HG03060 (cell line): ENCODE measurements at regions not wholly inside any gene's neighbourhood (a gene's known extent, or its start where the extent isn't known, plus 50 kb on each side); places are given as distances from the start of the nearest gene placed in this dataset.

Experiments used
- ATAC-seq: cut with Tn5 transposase; IDR thresholded peaks from one replicate; pipeline ENCODE4 v1.9.1; 2021; ENCODE audit warnings: low read depth, moderate number of reproducible peaks; ENCODE audit not compliant: unreplicated experiment

DNA sequence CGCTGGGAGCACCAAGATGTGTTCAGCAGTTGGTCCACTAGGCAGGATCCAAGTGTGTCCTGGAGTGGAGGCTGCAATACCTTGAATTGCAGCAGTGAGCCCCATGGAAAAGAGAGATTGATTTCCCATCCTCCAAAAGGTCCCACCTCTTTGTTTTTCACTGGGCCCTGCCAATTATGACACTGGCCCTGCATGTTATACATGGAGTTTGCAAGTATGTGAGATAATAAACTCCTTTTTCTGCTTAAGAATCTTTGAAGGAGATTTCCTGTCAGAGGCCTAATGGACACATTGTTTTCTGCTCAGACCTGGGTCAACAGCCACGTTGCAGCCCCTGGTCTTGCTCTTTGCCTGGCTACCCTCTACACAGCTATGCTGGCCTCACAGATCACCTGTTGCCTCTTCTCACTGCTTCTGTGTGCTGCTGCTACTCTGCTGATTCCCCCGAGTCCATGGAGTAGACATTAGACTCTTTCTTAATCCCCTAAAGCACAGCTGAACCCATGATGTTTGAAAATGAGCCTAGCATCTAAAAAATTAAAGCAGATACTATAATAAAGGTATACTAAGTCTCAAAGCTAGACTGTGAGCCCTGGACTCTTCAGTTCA is 341.9 kb upstream of the CDH11 start:
- no peak for ATAC-seq

- ATAC-seq, result no peak
These were observed 335.2 kb upstream of the CDH11 start for GRCh38 chr16:65457084-65457483.

DNA sequence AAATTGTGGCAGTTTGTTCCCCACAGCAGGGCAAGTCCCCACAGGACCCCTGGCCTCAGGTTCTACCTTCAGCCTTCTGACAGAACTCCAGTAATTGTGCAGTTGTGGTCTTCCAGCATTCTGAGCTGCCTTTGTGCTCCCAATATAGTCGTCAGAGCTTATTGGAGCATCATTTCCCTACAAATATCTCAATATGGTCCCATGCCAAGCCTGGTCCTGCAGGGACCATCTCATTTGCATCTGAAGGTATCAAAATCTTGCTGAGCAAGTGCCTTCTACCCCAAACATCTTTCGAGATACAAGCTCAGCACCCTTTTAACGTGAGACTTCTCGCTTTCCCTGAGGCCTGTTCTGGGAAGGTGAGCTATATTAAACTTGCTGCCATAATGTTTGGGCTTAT is 333.9 kb upstream of the CDH11 start:
- ATAC-seq, result no peak

- ATAC-seq, result no peak
These were observed 331.8 kb upstream of the CDH11 start for GRCh38 chr16:65453646-65454045.

DNA sequence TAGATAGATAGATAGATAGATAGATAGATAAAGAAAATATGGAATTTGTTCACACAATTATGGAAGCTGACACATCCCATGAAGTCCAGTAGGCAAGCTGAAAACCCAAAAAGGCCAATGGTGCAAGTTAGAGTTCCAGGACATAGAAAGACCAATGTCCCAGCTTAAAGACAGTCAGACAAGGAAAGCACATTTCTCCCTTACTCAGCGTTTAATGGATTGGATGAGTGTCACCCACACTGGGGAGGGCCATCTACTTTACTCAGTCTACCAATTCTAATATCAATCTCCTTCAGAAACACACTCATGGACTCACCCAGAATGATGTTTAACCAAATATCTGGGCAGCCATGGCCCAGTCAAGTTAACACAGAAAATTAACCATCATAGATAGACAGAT is 327.7 kb upstream of the CDH11 start:
- ATAC-seq, result no peak

GRCh38 chr16:65446427-65446826 is 324.6 kb upstream of the CDH11 start:
- no peak for ATAC-seq

- no peak for ATAC-seq
These were observed 323.7 kb upstream of the CDH11 start for GRCh38 chr16:65445313-65446260.

DNA sequence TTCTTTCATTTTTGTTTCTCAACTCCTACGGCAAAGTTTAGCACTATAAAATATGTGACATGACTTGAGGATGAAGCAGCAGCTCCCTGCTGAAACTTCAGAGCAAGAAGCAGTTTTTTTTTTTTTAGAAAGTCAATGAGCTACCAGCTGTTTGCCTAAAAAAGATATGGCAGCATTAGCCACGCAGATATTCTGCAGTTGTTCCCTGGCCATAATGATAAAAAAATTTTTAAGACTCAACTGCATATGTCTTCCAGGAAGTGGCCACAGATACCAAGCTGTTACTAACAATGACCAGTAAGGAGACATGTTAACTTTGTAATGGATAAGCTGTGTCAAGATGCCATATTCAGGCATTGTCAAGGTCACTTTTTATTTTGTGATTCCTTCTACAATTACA is 319.6 kb upstream of the CDH11 start:
- ATAC-seq, result no peak

DNA sequence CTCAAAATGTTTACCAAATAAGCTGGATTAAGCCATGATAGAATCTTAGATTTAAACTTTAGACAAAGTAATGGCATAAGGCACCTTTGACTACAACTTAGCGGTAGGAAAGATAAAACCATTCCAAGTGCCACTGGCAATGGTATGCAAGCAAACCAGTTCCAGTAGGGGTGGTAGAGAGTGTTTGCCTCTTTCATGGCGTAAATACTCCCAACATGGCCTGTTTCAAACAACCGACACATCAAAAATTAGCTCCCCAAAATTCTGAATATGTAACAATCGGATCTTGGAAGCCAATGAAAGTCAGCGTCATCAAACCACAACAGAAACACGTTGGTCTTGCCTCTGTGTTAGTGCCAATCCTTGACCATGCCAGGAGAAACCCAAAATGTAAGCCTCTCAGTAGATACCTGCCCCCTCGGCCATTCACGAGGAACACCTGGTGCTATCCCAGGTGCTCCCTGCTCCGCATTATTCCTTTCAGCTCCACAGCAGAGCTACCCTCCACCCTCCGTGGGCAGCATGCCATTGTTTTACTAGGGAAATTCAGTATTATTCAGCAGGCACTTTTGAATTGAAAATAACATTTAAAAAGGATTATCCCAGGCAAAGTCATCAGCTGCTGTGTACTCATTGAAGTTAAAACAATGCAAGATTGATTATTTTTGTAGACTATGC is 307.8 kb upstream of the CDH11 start:
- ATAC-seq, result no peak

DNA sequence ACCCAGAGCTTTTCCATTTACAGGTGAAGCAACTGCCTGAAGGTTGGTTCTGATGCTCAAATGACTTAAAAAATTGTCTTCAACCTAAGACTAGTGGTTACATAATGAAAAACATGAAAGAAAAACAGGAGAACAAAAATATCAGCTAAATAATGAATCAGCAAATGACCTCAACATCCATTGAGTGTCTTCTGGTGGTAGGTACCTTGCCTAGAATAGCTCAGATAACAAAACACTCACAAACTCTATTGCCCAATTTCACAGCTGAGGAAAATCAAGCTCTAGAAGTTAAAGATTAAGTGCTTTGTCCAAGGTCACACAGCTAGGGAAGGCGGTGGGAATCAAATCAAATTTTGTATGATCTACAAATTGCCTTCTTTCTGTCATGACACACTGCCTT is 304.6 kb upstream of the CDH11 start:
- no peak for ATAC-seq

DNA sequence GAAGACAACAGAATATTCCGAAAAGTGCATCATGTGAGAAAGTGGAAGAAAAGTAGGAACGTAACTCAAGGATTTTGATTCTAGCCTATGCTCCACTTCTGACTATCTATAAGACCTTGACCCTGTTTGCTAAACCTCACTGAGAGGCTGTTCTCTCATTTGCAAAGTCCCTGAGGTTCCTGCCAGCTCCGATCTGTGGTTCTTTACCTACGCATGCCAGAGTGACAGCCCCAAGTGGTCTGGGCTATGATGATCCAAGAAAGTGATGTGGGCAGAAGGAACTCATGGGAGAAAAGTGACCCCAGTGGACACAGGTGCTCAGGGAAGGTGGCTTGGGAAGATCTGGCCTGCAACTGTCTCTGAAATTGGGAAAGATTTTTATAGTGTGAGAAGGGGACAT is 301.1 kb upstream of the CDH11 start:
- ATAC-seq, result no peak

DNA sequence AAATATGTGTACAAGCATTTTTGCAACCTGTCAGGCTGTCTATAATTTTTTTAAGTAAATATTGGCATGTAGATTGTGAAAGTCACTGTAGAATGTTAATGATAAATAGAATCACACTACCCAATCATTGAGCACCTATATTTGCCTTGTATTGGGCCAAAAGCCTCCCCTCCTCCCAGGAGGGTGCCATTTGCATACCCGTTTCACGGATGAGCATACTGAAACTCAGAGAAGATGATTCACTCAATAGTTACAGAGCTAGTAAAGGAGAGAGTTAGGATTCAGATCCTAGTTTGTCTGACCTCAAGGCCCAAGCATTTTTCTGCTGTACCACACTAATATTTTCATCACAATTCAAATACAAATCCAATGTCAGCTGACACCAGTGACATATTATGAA is 299.7 kb upstream of the CDH11 start:
- ATAC-seq, result no peak

DNA sequence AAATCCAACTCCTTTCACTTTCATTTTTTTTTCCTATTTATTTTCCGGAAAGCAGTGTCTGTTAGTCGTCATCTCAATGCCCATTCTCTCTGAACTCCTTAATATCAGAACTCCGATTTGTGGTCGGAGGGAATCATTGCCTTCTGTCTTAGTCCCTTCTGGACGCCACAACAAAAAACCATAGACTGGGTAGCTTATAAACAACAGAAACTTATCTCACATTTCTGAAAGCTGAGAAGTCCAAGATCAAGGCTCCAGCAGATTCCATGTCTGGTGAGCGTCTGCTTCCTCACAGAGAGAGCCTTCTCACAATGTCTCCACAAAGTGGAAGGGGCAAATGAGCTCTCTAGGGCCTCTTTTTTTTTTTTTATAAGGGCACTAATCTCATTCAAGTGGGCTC is 296.6 kb upstream of the CDH11 start:
- ATAC-seq, result no peak

- ATAC-seq, result no peak
These were observed 293.6 kb upstream of the CDH11 start for GRCh38 chr16:65415460-65415859.

DNA sequence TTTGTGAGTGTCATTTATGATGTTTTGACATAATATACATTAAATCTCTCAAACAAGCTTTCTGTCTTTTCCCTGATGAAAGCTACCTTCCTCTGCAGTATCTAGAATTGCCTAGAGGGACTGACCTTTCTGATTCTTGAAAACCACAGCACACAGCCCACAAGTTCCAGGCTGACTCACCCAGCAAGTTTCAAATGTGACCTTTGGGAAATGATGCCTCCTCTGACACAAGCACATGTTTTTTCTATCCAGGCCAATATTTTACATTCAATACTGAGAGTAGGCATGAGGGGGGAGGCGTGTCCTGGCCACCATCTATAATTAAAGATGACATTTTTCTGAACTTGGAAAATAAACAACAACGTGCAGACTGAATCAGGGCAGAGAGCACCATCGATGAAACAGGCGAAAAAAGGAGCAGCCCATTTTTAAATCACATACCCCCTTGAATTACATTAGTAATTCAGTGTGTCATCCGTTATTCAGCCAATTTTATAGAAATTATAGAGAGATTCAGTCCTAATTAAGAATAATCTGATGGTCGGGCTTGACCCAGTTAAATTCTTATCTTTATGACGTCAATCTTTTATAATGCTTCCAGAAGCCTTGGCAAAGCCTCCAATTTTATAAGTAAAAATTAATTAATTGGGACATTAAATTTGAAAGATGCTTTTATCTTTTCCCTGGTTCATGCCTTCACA is 292.6 kb upstream of the CDH11 start:
- ATAC-seq, result no peak

GRCh38 chr16:65413861-65414260 is 292.0 kb upstream of the CDH11 start:
- ATAC-seq, result no peak

GRCh38 chr16:65410801-65411200 is 288.9 kb upstream of the CDH11 start:
- ATAC-seq, result no peak

- no peak for ATAC-seq
These were observed 287.6 kb upstream of the CDH11 start for GRCh38 chr16:65409510-65409909.

DNA sequence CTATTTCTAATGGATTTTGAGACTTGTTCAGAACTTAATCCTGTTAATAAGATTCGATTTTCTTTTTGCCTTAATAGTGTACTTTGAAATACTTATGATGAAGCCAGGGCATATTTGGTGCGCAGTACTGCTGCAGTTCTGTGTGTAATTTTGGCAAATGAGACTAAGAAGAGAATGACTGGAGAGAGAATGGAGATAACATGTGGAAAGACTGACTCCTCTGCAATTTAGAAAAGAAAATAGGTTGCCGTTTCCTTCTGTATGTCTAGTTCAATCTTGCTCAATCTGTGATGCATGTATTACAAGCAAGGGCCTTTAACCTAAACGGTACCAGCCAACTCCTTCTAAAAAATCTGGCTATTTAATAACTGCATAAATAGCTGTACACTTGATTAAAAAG is 285.1 kb upstream of the CDH11 start:
- no peak for ATAC-seq

DNA sequence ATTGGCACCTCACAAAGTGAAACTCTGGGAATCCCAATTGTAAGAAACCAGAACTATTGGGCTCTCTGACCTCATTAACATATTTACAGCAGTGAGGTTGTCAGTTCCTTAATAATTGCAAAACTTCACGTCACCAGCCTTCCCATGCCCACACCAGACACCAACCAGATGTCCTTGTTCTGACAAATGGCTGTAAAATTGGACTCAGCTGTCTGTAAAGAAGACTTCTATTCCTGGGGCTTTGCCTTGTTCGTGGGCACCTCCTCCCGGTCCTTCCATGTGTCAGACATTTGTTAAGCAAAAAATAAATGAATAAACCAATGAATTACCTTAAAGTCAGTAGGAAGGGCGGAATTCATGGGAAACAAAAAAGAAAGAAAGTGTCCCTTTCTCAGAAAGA is 284.3 kb upstream of the CDH11 start:
- ATAC-seq, result no peak

DNA sequence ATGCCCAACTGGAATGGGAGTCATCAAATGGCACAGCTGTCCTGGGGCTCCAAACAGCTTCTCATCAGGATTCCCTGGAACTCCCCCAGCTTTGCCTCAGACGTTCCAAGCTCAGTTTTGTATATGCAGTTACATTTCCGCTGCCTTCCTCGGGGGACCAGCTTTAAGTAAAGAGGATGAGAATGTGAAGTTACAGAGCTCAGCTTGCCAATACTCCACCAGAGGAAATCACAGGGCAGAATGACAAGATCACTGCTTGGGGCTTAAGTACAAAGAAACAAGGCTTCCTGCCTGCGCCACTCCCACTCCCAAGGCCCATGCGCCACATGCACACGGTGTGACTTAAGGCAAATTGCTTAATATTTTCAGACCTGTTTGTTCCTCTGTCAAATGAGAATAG is 272.4 kb upstream of the CDH11 start:
- no peak for ATAC-seq
